ENCODE measurements at regions not wholly inside any gene's neighbourhood (a gene's known extent, or its start where the extent isn't known, plus 50 kb on each side); places are given as distances from the start of the nearest gene placed in this dataset.

DNA sequence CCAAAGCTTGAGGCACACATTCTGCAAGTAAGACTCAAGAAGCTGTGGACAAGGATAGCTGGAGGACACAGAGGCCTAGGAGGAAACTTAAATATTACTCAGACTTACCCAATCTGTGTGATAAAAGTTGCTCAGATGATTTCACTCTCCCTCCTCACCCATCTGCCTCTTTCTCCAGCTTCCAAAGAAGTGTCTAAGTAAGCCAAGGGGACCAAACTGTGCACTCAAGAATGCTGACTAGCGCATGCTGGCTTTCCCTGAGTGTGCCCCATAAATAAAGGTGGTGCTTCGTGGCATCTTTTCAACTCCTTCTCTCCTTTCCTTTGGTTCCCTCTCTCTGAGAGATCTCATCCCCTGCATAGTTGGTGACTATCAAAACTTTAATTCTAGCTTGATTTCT, 211.0 kb upstream of the LMCD1 start:
- no peaks in the 10 kb centered on the region for H3K4me1 ChIP-seq (ENCODE audit: insufficient read depth, low read length)
- Mint-ChIP-seq H3K4me3 (no peak overlapping the region), H3K9me3 (no peaks in the 10 kb centered on the region), H3K36me3 (ENCODE audit: low read depth) (no peaks in the 10 kb centered on the region), H3K4me1 (ENCODE audit: low read depth) (no peaks in the 10 kb centered on the region), H3K27me3 (no peaks in the 10 kb centered on the region), H3K27ac (no peak overlapping the region)
- H3K9me3 ChIP-seq (ENCODE audit: control insufficient read depth in 1 of 2, insufficient read depth in 1 of 2, low read length in 2 of 2), result no peaks in the 10 kb centered on the region
- DNase-seq (no peak), ATAC-seq (ENCODE audit: poor library complexity) (no peak)
- ChIA-PET POLR2A (no interaction called here), CTCF (interaction anchor here (1.5 to 1.9 kb wide), 2 partner anchors 11 to 50 kb away, joined by 3 to 6 read pairs; no protein-coding TSS in a partner anchor)
- no peak overlapping the region for H3K4me3 ChIP-seq (ENCODE audit: low read length)
- intact Hi-C loops (cut with DNase I, micrococcal nuclease), result no loop called here
- H3K27me3 ChIP-seq (ENCODE audit: control insufficient read depth in 1 of 2, insufficient read depth in 2 of 2, low read length in 2 of 2), result no peaks in the 10 kb centered on the region
- no peaks in the 10 kb centered on the region for H3K36me3 ChIP-seq (ENCODE audit: insufficient read depth, low read length)
- TF ChIP-seq, protein P1, sequence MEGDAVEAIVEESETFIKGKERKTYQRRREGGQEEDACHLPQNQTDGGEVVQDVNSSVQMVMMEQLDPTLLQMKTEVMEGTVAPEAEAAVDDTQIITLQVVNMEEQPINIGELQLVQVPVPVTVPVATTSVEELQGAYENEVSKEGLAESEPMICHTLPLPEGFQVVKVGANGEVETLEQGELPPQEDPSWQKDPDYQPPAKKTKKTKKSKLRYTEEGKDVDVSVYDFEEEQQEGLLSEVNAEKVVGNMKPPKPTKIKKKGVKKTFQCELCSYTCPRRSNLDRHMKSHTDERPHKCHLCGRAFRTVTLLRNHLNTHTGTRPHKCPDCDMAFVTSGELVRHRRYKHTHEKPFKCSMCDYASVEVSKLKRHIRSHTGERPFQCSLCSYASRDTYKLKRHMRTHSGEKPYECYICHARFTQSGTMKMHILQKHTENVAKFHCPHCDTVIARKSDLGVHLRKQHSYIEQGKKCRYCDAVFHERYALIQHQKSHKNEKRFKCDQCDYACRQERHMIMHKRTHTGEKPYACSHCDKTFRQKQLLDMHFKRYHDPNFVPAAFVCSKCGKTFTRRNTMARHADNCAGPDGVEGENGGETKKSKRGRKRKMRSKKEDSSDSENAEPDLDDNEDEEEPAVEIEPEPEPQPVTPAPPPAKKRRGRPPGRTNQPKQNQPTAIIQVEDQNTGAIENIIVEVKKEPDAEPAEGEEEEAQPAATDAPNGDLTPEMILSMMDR (IDR thresholded peaks at IDR 0.05), result no peak
- no peak overlapping the region for H3K27ac ChIP-seq (ENCODE audit: low read depth in 1 of 2, low read length in 2 of 2)

DNA sequence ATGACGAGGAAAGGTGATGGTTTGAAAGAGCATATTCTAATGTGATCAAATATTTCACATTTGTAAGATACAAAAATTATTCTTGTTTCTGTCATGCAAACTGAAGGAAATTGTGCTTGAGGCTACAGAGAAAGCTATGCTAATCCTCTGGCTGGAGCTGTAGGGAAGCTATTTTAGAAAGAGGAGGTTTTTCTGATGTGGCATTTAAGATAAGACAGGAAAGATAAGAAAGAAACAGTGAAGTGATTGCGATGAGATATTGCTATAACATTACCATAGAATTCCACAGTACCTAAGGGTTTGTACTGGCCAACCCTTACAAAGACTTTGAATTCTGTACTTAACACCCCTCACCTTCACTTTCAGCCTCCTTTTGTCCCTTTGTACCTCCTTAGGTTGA, 205.2 kb upstream of the LMCD1 start:
- H3K9me3 ChIP-seq (ENCODE audit: control insufficient read depth in 1 of 2, insufficient read depth in 1 of 2, low read length in 2 of 2), result no peaks in the 10 kb centered on the region
- intact Hi-C loops (cut with DNase I, micrococcal nuclease), result no loop called here
- no peaks in the 10 kb centered on the region for H3K4me1 Mint-ChIP-seq (ENCODE audit: low read depth)
- H3K4me3 ChIP-seq (ENCODE audit: low read length), result no peak overlapping the region
- H3K9me3 Mint-ChIP-seq, result no peaks in the 10 kb centered on the region
- no peaks in the 10 kb centered on the region for H3K27me3 Mint-ChIP-seq
- TF ChIP-seq, protein P1 (IDR thresholded peaks at IDR 0.05), result no peak
- no peak overlapping the region for H3K27ac Mint-ChIP-seq
- no peaks in the 10 kb centered on the region for H3K36me3 Mint-ChIP-seq (ENCODE audit: low read depth)
- ChIA-PET POLR2A (no interaction called here), CTCF (no interaction called here)
- no peaks in the 10 kb centered on the region for H3K4me1 ChIP-seq (ENCODE audit: insufficient read depth, low read length)
- ATAC-seq (ENCODE audit: poor library complexity) (no peak), DNase-seq (no peak)
- no peak overlapping the region for H3K4me3 Mint-ChIP-seq
- no peak overlapping the region for H3K27ac ChIP-seq (ENCODE audit: low read depth in 1 of 2, low read length in 2 of 2)
- H3K27me3 ChIP-seq (ENCODE audit: control insufficient read depth in 1 of 2, insufficient read depth in 2 of 2, low read length in 2 of 2), result no peaks in the 10 kb centered on the region
- H3K36me3 ChIP-seq (ENCODE audit: insufficient read depth, low read length), result no peaks in the 10 kb centered on the region

DNA sequence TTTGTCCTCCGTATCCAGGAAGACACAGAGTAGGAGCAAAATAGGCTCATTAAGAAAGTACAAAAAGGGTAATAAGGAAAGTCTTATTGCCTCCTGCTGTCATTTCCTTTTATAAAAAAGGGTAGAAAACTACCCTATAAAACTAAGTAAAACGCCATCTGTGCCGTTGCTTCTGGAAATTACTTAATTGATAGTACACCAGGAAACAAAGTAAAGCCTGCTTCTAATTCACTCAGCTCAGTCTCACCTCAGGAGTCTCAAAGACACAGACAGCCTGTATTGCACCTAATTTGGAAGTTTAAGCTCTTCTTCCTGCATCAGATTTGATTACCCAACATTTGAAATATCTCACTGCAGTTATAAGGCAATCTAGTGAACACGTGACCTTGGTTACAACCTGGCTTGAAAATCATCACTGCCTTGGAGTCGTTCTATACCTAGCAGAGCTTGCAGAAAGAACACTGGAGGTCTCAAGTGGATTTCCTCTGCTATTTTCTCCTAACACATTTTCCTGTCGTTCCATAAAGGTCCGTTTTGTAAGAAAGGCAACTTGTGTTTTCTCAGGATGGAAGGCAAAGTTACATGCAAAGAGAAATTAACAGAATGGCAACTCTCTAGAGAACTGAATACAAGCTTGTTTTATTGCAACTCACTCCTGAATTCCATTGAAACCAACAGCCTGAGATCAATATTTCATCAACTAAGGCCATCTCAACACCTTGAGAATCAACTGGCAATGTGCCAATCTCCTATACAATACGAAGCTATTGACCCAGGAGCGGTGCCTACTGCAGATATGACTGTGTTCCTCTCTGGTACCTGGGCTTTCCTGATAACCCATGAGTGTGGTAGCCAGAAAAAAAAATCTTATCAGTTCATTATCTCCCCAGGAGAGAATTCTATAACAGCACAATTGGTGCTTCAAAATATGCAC, 203.3 kb upstream of the LMCD1 start:
- no peak overlapping the region for H3K27ac Mint-ChIP-seq
- Histone ChIP-seq H3K36me3 (ENCODE audit: insufficient read depth, low read length) (no peaks in the 10 kb centered on the region), H3K27ac (ENCODE audit: low read depth in 1 of 2, low read length in 2 of 2) (no peak overlapping the region), H3K4me3 (ENCODE audit: low read length) (no peak overlapping the region), H3K9me3 (ENCODE audit: control insufficient read depth in 1 of 2, insufficient read depth in 1 of 2, low read length in 2 of 2) (no peaks in the 10 kb centered on the region), H3K4me1 (ENCODE audit: insufficient read depth, low read length) (no peaks in the 10 kb centered on the region), H3K27me3 (ENCODE audit: control insufficient read depth in 1 of 2, insufficient read depth in 2 of 2, low read length in 2 of 2) (no peaks in the 10 kb centered on the region)
- H3K4me1 Mint-ChIP-seq (ENCODE audit: low read depth), result peaks cover 7% of the 10 kb centered on the region
- TF ChIP-seq, protein P1 (IDR thresholded peaks at IDR 0.05), result no peak
- no peaks in the 10 kb centered on the region for H3K27me3 Mint-ChIP-seq
- H3K9me3 Mint-ChIP-seq, result no peaks in the 10 kb centered on the region
- no peak for DNase-seq
- H3K4me3 Mint-ChIP-seq, result no peak overlapping the region
- CTCF ChIA-PET, result no interaction called here
- POLR2A ChIA-PET, result no interaction called here
- intact Hi-C loops (cut with DNase I, micrococcal nuclease), result no loop called here
- no peaks in the 10 kb centered on the region for H3K36me3 Mint-ChIP-seq (ENCODE audit: low read depth)
- no peak for ATAC-seq (ENCODE audit: poor library complexity)

Data from CD4-positive, alpha-beta T cell (primary cell).